ENCODE measurements at regions not wholly inside any gene's neighbourhood (a gene's known extent, or its start where the extent isn't known, plus 50 kb on each side); places are given as distances from the start of the nearest gene placed in this dataset.
"Not testable (repeated sequence)": the region's sequence is repeated elsewhere in the genome, so short reads cannot be mapped to it uniquely, and the experiment has no call there.

GRCh38 chr13:27327633-27328032 lies 57.0 kb downstream of the RASL11A start:
- no peak for DNase-seq
- intact Hi-C loops (cut with DNase I), result no loop called here

- no peak for DNase-seq
- intact Hi-C loops (cut with DNase I), result no loop called here
These were observed 58.6 kb downstream of the RASL11A start for GRCh38 chr13:27329210-27329609.

- intact Hi-C loops (cut with DNase I), result no loop called here
These were observed 64.3 kb downstream of the RASL11A start for GRCh38 chr13:27334774-27335435.

GRCh38 chr13:27336014-27336673 lies 65.5 kb downstream of the RASL11A start:
- intact Hi-C loops (cut with DNase I), result no loop called here
- no peak for DNase-seq

More at GRCh38 chr13:27334774-27335435, 64.3 kb downstream of the RASL11A start:
- no peak for DNase-seq

- DNase-seq, result no peak
- intact Hi-C loops (cut with DNase I), result no loop called here
These were observed 67.6 kb downstream of the RASL11A start for GRCh38 chr13:27338207-27338606.

- DNase-seq, result no peak
- intact Hi-C loops (cut with DNase I), result no loop called here
These were observed 68.2 kb downstream of the RASL11A start for GRCh38 chr13:27338816-27339215.

- peak in 1 of 10 donors; percentile 72 for DNase-seq
- intact Hi-C loops (cut with DNase I), result no loop called here
These were observed 68.7 kb downstream of the RASL11A start for GRCh38 chr13:27339299-27339698.

GRCh38 chr13:27341616-27342015 lies 71.0 kb downstream of the RASL11A start:
- no peak for DNase-seq
- intact Hi-C loops (cut with DNase I), result no loop called here

- no peak for DNase-seq
- intact Hi-C loops (cut with DNase I), result no loop called here
These were observed 76.7 kb downstream of the RASL11A start for GRCh38 chr13:27347211-27347772.

- no peak for DNase-seq
- intact Hi-C loops (cut with DNase I), result no loop called here
These were observed 76.0 kb upstream of the GTF3A start for GRCh38 chr13:27348461-27348860.

GRCh38 chr13:27349458-27349857 lies 75.0 kb upstream of the GTF3A start:
- no peak for DNase-seq
- intact Hi-C loops (cut with DNase I), result no loop called here

- intact Hi-C loops (cut with DNase I); DNase-seq: not testable (repeated sequence)
These were observed 73.6 kb upstream of the GTF3A start for GRCh38 chr13:27350825-27351224.

GRCh38 chr13:27352698-27353097 lies 71.7 kb upstream of the GTF3A start:
- no peak for DNase-seq
- intact Hi-C loops (cut with DNase I), result no loop called here

GRCh38 chr13:27353166-27353583 lies 71.2 kb upstream of the GTF3A start:
- intact Hi-C loops (cut with DNase I), result no loop called here
- DNase-seq, result no peak

- DNase-seq, result no peak
- intact Hi-C loops (cut with DNase I), result no loop called here
These were observed 70.7 kb upstream of the GTF3A start for GRCh38 chr13:27353708-27354107.

- no peak for DNase-seq
- intact Hi-C loops (cut with DNase I), result no loop called here
These were observed 70.0 kb upstream of the GTF3A start for GRCh38 chr13:27354379-27354778.

GRCh38 chr13:27355894-27356293 lies 68.5 kb upstream of the GTF3A start:
- DNase-seq, result no peak
- intact Hi-C loops (cut with DNase I), result loop anchor here (5.0 kb wide), 1 partner anchor 84 kb away; the partner anchor contains the start of gene RASL11A

GRCh38 chr13:27358420-27358819 lies 66.0 kb upstream of the GTF3A start:
- no peak for DNase-seq
- intact Hi-C loops (cut with DNase I), result loop anchor here (2.0 to 5.0 kb wide), 2 partner anchors 86 to 188 kb away; partner anchors contain the start of genes RASL11A and USP12

- intact Hi-C loops (cut with DNase I), result loop anchor here (1.0 to 5.0 kb wide), 3 partner anchors 87 to 374 kb away; partner anchors contain the start of genes RASL11A and USP12
These were observed 65.1 kb upstream of the GTF3A start for GRCh38 chr13:27359199-27359821.

GRCh38 chr13:27360562-27360961 lies 63.9 kb upstream of the GTF3A start:
- DNase-seq, result no peak
- intact Hi-C loops (cut with DNase I), result loop anchor here (5.0 kb wide), 1 partner anchor 622 kb away; no protein-coding TSS in a partner anchor

More at GRCh38 chr13:27359199-27359821, 65.1 kb upstream of the GTF3A start:
- DNase-seq, result peak; percentile 50 to 97 (median 83)
